HG03439 (cell line): ENCODE measurements at regions not wholly inside any gene's neighbourhood (a gene's known extent, or its start where the extent isn't known, plus 50 kb on each side); places are given as distances from the start of the nearest gene placed in this dataset.
"Not testable (repeated sequence)": the region's sequence is repeated elsewhere in the genome, so short reads cannot be mapped to it uniquely, and the experiment has no call there.

Source experiments
- ATAC-seq: cut with Tn5 transposase; IDR thresholded peaks from one replicate; pipeline ENCODE4 v1.9.1; 2021; ENCODE audit warnings: mild to moderate bottlenecking, moderate library complexity; ENCODE audit not compliant: unreplicated experiment

DNA sequence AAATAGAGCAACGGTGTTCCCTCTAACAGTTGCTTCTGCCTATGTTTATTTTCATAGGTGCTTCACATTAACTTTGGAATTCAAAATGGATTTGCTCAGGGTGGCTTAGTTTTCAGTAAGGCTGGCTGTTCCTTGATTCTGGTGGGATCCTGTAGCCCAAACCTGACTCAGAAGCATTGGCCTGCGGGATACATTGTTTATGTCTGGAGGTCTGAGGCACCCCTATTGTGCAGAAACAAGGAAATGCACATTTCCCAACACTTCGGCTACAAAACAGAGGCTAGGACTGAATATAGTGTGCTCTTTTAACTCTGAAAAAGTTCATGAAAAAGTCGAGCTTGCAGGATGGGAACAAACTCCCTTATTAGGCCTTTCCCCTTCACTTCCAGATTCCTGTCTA lies 133.8 kb upstream of the F3 start:
- ATAC-seq, result no peak

DNA sequence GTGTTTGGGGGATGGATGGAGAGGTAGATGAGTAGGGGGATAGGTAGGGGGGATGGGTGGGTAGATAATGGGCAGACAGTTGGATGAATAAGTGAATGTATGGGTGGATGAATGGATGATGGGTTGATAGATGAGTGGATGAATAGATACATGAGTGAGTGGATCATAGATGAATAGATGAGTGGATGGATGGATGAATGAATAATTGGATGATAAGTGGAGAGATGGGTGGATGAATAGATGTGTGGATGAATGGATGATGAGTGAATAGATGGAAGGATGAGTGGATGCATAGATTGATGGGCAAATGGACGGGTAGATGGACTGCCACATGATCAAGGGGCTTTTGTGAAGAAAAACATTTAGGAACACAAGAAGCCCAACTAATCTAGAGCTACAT lies 133.3 kb upstream of the F3 start:
- no peak for ATAC-seq

DNA sequence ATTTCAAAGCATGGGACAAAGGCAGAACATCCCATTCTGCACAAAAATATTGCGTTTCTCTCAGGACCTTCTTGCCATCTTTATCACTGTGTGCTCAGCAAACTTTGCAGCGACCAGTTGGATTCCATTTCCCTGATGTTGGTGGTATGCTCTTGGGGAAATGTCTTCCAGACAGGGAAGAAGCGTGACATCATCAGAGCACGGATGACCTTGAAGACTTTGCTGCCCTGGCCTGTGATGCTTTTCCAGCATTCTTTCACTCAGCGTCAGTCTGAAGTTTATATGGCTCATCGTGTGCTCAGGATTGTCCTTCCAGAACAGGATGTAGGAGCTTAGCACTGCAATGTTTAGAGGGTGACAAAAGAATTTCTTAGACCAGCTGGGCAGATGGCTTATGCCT lies 131.4 kb upstream of the F3 start:
- ATAC-seq, result no peak

DNA sequence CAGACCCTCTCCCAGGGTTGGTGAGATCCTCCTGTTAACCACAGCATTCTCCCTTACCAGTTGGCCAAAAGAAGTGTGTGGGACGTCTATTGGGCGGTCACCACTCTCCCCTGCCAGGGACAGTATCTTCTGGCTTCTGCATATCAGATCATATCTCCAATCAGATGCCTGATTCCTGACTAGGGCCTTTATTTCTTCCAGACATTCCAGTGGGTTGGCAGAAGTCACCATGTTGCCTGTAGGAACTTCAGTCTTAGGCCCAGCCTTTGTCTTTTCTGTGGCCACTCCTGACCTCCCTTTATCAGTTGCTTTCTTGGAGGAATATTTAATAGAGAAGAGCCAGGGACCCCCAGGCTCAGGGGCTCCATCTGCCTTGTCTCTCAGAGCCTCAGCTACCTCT lies 130.4 kb upstream of the F3 start:
- ATAC-seq, result no peak

DNA sequence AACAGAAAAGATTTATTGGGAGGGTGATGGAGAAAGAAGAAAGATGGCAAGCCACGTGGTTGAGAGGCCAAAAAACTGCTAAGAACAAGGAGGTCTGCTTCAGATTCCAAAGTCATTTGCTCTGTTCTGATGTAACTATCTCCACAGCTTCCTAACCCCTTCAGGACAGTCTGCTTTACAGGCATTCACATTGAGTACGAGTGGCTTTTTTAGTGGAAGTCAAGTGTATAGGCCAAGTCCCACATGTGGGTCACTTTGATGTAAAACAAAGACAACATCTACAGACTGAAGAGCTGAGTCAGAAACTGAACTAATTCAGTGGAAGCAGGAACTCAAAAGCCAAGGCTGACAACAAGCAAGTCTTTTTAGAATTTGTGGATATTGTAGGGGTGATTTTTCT lies 128.7 kb upstream of the F3 start:
- ATAC-seq, result no peak

DNA sequence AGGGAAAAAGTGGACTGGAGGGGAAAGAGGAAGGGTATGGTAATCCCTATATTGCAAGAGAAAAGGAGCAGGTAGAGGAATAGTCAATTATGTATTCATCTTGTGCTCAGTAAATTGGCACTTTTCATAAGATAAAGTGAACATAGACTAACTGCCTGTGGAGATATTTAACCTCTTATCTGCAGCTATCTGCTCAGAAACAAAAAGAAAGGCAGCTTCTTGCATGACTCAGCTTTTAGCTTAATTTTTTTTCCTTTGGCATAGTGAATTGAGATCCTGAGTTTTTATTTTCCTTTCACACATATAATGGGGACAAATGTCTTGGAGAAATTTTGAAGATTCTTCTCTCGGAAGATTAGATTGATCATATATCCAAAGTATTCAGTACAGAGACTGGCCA lies 127.6 kb upstream of the F3 start:
- no peak for ATAC-seq

DNA sequence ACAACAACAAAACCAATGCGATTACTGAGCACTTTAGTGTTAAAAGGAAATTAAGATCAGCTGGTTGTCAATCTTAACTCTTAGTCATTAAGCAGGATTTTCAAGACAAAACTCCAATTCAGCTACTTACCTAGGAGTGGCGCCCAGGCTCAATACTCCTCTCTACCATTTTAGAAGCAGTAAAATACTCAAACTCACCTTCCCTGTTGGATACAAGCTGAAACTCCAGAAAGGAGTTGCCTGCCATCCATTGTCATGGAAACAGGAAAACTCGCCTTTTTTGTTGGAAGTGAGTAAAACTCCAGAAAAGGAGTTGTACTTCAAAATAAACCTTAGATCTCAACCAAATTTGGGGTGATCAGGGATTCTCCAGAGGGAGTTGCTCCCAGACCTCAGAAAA lies 127.0 kb upstream of the F3 start:
- ATAC-seq, result no peak

DNA sequence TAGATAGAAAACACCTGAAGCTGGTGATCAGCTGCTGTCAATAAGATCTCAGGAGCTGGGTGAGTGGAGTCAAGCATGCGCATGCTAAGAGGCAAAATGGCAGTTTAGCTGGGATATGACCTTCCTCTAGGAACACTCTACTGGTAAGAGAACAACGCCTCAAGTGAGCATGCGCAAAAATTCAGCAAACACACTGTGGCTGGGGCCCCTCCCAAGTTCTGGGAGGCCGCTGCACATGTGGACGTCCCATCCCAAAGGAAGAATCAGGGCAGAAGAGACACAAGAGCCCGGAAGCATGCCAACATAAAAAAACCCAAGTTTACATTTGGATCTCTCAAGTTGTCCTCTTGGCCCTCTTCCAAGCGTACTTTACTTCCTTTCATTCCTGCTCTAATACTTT lies 126.3 kb upstream of the F3 start:
- no peak for ATAC-seq

DNA sequence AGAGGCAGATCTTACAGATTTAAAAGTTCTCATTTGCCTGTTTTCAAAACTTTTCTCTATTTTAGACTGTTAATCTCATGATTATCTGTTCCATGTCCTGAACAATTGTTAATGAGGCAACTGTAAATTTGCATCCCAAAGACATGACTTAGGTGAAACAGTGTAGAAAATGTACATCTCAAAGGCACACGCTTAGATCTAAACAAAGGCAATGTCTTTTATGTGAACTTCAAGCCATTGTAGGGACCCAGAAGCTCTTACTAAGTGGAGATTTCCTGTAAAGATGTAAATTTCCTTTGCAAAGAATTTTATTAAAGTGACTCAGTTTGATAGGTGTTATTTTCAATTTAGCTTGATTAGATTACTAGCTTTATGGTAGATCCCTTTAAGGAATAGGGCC lies 125.2 kb upstream of the F3 start:
- ATAC-seq, result no peak

DNA sequence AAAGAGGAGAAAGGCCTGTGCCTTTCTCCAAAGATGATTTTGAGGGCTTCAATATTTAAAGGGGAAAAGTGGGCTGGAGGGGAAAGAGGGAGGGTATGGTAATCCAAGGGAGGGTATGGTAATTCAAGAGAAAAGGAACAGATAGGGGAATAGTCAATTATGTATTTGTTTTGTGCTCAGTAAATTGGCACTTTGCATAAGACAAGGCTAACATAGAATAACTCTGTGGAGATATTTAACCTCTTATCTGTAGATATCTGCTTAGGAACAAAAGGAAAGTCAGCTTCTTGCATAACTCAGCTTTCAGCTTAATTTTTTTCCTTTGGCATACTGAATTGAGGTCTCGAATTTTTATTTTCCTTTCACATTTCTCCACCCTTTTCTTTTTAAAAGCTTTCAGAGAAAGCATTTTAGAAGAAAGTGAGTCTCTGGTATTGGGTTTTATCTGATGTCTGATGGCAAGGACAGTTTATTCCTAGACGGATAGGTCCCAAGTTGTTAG lies 119.9 kb upstream of the F3 start:
- ATAC-seq, result no peak

DNA sequence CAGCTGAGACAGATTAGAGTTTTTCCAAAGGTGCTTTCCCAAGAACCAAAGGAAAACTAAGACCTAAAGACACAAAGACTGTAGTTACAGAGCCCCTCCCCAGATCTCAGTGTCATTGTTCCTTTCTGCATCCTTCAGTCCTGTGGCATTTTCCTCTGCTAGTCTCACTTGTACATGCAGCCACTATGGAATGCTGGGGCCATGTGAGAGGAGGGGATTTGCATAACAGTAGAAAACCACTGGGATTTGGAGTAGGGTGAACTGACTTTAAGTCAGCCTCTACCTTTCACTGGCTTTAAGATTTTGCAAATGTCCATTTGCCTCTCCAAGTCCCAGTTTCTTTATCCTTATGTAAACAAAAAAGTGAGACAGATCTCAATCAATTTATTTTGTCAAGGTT lies 119.4 kb upstream of the F3 start:
- no peak for ATAC-seq

DNA sequence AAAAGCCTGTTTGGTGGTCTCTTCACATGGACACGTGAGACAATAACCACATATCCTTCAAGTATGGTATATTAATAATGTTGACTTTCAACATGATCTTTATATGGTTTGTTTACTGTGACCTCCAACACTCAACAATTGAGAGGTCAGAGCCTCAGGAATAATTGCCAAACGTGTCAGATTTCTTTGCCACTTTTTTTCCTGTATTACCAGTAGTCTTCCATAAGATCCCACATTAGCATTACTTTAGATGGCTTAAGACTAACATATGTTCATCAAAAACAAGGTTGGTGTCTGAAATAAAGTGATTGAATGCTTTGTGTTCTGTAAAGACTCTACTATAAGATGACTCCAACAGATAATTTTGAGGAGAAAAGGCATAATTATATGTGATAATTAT lies 118.7 kb upstream of the F3 start:
- ATAC-seq, result no peak

DNA sequence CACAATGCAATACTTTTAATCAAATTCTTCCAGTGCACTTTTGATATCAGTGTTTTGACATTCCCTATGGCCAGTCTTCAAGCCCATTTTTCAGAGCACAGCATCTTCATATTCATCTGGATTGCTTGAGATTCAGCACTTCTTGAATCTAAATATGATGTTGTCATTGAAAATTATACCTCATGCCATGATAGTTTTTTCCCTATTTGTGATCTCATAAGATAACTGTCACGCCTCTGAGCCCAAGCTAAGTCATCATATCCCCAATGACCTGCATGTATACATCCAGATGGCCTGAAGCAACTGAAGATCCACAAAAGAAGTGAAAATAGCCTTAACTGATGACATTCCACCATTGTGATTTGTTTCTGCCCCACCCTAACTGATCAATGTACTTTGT lies 117.6 kb upstream of the F3 start:
- ATAC-seq, result not testable (repeated sequence)

DNA sequence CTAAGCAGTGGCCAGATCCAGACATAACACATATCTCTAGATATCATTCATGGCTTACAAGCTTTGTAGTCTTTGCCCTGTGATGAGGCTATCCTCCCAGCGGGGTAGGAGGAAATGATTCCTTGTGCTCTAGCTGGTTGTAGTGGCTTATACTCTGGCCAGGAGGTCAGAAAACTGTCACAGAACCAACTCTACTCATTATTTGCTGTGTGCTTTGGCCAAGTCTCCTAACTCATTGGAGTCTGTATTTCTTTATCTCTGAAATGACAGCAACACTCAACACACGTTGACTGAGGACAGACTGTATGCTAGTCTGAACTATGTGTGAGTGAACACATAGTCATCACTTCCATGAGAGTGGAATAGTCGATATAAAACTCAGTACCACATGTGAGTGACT lies 116.7 kb upstream of the F3 start:
- ATAC-seq, result no peak

DNA sequence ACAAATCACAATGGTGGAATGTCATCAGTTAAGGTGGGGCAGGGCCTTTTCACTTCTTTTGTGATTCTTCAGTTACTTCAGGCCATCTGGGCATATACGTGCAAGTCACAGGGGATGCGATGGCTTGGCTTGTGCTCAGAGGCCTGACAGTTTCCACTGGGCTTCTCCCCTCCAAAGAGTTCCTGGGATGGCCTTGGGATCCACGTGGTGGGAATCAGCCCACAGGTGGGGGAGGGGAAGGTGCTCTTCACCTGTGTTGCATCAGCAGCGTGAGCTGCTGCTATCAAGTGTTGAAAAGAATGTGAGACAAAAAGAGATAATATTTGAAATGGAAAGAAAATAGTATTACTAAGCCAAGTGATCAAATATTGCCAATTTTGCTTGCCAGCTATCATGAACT lies 116.2 kb upstream of the F3 start:
- ATAC-seq, result not testable (repeated sequence)

DNA sequence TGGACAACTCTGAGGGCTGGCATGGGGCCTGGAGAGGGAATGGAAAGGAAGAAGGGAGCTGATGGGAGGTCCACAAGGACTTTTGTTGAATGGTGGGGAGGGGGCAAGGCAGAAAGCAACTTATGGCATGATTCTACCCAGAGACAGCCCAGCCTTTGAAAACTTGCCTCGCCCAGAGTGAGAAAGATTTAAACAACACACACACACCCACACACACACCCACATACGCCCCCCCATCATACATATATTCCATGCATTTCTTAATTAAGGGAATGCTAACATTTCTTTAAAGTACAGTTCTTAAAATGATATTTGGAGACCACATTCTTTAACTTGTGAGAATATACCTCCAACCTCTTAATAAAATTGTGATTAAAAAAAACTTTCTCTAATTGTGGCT lies 115.4 kb upstream of the F3 start:
- ATAC-seq, result no peak

DNA sequence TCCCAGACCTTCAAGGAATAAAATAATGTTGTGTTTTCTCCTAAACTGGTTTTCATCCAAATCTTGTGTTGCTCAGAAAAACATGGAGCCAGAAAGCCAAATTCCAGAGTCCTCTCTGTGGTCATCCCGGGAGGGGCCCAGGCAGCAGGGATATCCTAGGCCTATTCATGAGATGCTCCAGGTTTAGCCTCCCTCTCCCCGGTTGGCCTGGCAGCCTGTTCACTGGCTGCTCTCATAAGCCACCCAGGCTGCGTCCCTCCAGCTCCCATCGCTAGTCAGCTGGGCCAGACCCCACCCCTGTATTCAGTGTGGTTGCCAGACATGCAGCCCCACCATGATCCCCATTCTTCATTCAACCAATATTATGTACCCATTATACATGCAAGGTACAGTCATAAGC lies 113.4 kb upstream of the F3 start:
- no peak for ATAC-seq

DNA sequence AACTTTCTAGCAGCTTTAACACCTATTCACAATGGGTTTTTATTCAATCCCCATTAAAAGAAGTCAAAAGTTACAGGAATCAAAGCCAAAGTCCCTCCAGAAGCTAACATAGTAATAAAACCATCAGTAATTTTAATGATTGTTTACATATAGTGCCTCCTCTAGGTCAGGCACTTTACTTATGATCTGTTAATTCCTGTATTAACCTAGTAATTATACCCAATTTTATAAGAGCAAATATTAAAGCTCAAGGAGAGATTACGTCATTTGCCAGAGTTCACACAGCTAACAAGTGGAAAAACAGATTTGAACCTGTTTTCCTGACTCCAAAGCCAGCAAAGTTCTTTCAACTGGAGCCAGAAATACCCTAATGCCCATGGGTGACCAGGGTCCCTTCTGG lies 112.9 kb upstream of the F3 start:
- ATAC-seq, result no peak

DNA sequence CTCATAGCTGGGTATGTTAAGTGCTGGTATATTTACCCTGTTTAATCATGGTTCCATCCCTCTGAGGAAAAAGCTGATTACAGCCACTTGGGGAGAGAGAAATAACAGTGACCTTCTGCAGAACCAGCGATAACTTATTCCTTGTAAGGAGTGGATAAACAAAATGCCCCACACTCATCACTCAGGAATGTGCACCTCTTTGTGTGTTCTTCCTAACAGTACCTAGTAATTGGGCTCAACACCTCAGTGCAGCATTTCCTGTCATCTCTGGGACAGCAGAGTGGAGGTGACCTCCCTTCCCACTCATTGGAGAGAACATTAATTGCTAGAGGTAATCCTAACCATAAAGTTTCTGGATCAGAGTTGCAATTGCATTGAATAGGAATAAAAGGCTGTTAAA lies 112.5 kb upstream of the F3 start:
- ATAC-seq, result no peak

DNA sequence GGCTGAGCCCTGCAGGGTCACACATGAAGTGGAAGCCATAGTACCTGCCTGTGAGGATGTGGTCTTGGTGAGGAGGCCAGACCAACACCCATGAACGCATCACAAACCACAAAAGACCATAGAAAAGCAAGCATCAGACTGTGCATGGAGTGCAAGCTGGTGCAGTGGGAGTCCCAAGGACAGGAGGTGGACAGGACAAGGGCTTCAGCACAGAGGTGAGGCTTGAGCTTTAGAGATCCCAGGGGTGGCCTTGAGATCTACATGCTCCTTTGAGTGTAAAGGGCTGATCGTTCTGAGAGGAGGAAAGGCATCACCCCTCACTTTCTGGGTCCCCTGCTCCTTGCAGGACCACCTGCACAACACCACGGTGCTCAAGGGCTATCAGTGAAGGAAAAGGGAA lies 111.9 kb upstream of the F3 start:
- no peak for ATAC-seq

DNA sequence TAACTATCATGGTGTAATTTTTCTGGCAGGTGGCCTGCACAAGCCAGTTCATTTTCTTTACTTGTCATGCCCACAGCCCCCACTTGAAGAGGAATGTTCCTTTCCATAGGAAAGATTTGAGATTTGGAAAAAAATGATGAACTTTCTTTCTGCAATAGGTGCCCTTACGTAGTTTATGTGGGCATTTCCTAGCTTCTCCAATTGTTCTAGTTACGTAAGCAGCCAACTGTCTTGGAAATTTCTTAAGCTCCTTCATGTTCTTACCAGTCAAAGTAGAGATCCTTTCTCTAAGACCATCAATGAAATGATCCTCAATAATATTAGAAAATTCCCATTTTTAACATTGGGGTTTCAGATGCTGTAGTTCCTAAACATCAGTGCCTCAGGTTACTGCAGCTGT lies 109.5 kb upstream of the F3 start:
- ATAC-seq, result no peak

DNA sequence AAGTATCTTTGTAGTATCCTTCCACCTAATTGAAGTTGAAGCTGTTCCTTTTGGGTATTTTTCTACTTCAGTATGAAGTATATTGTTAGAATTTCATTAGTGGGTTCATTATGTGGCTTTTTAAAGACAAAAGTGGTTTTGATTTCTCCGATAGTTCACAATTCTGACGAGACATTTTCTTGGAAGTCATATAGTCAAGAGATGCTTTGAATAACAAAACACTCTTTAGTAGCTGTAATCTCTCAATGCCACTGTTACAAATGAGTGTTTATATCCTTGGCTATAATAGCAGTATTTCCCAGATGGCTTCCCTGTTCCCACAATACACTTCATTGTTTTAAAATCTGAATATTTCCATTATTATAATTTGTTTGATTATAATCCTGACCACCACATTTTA lies 108.7 kb upstream of the F3 start:
- ATAC-seq, result no peak

DNA sequence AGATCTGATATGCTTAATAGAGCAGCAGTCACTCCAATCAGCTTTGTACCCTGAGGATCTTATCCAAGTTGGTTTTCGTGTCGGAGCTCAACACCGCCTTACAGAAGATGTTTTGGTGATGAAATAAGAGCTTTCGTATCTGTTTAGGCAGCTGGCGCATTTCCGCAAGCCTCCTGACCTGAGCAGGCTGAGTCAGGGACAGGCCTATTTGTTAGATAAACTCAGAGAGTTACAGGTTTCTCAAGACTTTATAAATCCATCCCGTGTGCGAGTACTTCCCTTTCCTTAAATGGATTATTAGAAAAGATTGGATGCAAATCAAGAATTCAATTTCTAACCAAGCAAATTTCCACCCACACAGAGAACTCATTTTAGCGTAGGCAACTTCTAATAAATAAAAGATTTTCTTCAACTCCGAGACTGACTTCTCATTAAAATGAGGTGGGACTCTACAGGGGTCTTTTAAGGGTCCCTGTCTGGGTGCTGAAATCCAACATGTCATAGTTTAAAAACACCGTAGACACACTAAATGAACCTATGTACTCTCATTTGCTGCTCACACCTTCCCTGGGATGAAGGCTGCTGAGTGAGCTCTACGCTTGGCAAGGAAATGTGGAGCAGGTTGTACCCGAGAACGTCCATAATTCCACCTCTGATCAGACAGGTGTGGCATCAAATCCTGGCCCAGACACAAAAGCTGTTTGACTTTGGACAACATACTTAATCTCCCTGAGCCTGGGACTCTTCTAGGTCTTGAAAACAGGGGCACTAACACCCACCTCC lies 106.9 kb upstream of the F3 start:
- no peak for ATAC-seq
